ENCODE measurements at regions not wholly inside any gene's neighbourhood (a gene's known extent, or its start where the extent isn't known, plus 50 kb on each side); places are given as distances from the start of the nearest gene placed in this dataset.

DNA sequence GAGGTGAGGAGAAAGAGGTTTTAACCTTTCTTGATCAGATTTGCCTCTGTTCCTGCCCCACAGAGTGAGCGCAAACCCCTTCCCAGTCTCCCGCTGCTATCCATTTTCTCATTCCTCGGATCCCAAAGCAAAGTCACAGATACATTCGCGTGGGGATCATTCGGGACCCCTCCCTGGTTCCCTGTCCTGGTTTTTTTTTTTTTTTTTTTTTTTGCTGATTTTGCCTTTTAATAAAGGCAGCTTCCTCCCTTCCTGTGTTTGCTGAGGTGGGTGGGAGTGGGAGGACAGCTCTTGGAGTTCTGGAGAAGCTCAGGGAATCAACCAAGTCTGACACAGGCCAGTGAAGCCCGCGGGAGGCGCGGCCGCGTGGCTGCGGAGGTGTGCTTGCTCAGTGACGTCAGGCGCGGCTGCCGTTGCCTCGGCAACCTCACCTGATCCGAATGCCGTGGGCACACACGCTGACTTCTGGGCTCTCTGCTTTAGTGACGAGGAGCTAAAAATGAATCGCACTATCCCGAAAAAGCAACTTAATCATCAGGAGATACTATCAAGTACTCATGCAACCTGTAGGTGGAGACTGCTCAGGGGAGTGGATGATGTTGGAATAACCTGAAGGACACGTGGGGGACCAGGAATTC is 106.4 kb downstream of the TBX19 start:
- H3K4me2 ChIP-seq (ENCODE audit: low read depth, low read length) = no peak overlapping the region
- H3K27me3 ChIP-seq (ENCODE audit: control insufficient read depth in 1 of 2, insufficient read depth in 2 of 2, low read length in 2 of 2) = no peaks in the 10 kb centered on the region
- CTCF ChIA-PET (ENCODE audit: low intra/inter-chr PET ratio, low total read pairs) = no interaction called here
- DNase-seq (ENCODE audit: low spot score) (no peak), FAIRE-seq (no peak), ATAC-seq (no peak)
- no peaks in the 10 kb centered on the region for H3K4me1 ChIP-seq (ENCODE audit: insufficient read depth, low read length)
- peaks cover 3% of the 10 kb centered on the region for H3K79me2 ChIP-seq (ENCODE audit: insufficient read depth, low read length)
- no peak overlapping the region for H3K4me3 ChIP-seq (replicated peaks in 1 of 3; ENCODE audit: insufficient read depth in 1 of 3, low read depth in 2 of 3, low read length in 3 of 3)
- no peak overlapping the region for H2AFZ ChIP-seq (ENCODE audit: low read length)
- peaks cover under 1 to 6% of the 10 kb centered on the region in 2 experiments; a peak in 1 of 5 replicates for H3K36me3 ChIP-seq (replicated peaks in 1 of 2; ENCODE audit: control insufficient read depth in 1 of 2, insufficient read depth in 2 of 2, low read length in 2 of 2)
- POLR2A ChIA-PET = no interaction called here
- H4K20me1 ChIP-seq (ENCODE audit: insufficient read depth, low read length) = no peaks in the 10 kb centered on the region
- no TSS peak for BruUV-seq (replicated peaks)
- no peaks in the 10 kb centered on the region for H3K9me3 ChIP-seq (ENCODE audit: low read length)
- in situ Hi-C loops (cut with HindIII; ENCODE audit: extremely low pct_ligation_motif_present, low pct_unique_long_range_greater_than_20kb) = no loop called here
- no peak overlapping the region for H3K27ac ChIP-seq (ENCODE audit: extremely low read length, insufficient read depth, low read length)
- TF ChIP-seq ZNF281 (CRISPR knock-in tag; IDR thresholded peaks at IDR 0.05; ENCODE audit: borderline replicate concordance) (no peak), MAFK (conservative IDR thresholded peaks at IDR 0.05 in 1 of 2, IDR thresholded peaks at IDR 0.05 in 1 of 2; ENCODE audit: low read length in 2 of 2) (peak in 1 of 2 experiments; percentile 29; a peak in 2 of 4 replicates)
- 92% methylated on average over 21 of the region's 25 CpGs for WGBS (ENCODE audit: low lambda C conversion rate)
- intact Hi-C loops (cut with micrococcal nuclease; ENCODE audit: unreplicated experiment) = no loop called here
- H3K9ac ChIP-seq (ENCODE audit: insufficient read depth, low read depth, low read length) = no peak overlapping the region

GRCh38 chr1:168386492-168386891 is 105.8 kb downstream of the TBX19 start:
- no peak for FAIRE-seq
- TF ChIP-seq CSRNP1 (CRISPR knock-in tag; IDR thresholded peaks at IDR 0.05) = no peak
- TF ChIP-seq GLMP (CRISPR knock-in tag; IDR thresholded peaks at IDR 0.05; ENCODE audit: borderline replicate concordance) = no peak
- TF ChIP-seq RORA (CRISPR knock-in tag; IDR thresholded peaks at IDR 0.05) = no peak
- no peak for TF ChIP-seq PLRG1 (conservative IDR thresholded peaks at IDR 0.05)
- TF ChIP-seq, protein P1, sequence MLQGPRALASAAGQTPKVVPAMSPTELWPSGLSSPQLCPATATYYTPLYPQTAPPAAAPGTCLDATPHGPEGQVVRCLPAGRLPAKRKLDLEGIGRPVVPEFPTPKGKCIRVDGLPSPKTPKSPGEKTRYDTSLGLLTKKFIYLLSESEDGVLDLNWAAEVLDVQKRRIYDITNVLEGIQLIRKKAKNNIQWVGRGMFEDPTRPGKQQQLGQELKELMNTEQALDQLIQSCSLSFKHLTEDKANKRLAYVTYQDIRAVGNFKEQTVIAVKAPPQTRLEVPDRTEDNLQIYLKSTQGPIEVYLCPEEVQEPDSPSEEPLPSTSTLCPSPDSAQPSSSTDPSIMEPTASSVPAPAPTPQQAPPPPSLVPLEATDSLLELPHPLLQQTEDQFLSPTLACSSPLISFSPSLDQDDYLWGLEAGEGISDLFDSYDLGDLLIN (CRISPR knock-in tag; IDR thresholded peaks at IDR 0.05; ENCODE audit: borderline replicate concordance) = no peak
- TF ChIP-seq ZNF510 (CRISPR knock-in tag; IDR thresholded peaks at IDR 0.05; ENCODE audit: low read depth) = no peak
- TF ChIP-seq ZNF160 (CRISPR knock-in tag; IDR thresholded peaks at IDR 0.05) = no peak
- TF ChIP-seq ZNF337 (CRISPR knock-in tag; IDR thresholded peaks at IDR 0.05; ENCODE audit: borderline replicate concordance, low read depth) = no peak

More at GRCh38 chr1:168386492-168386891, 105.8 kb downstream of the TBX19 start:
- Histone ChIP-seq H3K4me3 (replicated peaks in 1 of 3; ENCODE audit: insufficient read depth in 1 of 3, low read depth in 2 of 3, low read length in 3 of 3) (no peak overlapping the region), H3K27me3 (ENCODE audit: control insufficient read depth in 1 of 2, insufficient read depth in 2 of 2, low read length in 2 of 2) (no peaks in the 10 kb centered on the region), H3K36me3 (replicated peaks in 1 of 2; ENCODE audit: control insufficient read depth in 1 of 2, insufficient read depth in 2 of 2, low read length in 2 of 2) (peaks cover 2 to 10% of the 10 kb centered on the region in 2 experiments; a peak in 2 of 5 replicates), H2AFZ (ENCODE audit: low read length) (no peak overlapping the region), H3K4me1 (ENCODE audit: insufficient read depth, low read length) (no peaks in the 10 kb centered on the region), H3K4me2 (ENCODE audit: low read depth, low read length) (no peak overlapping the region), H4K20me1 (ENCODE audit: insufficient read depth, low read length) (no peaks in the 10 kb centered on the region), H3K9me3 (ENCODE audit: low read length) (no peaks in the 10 kb centered on the region), H3K79me2 (ENCODE audit: insufficient read depth, low read length) (peaks cover 3% of the 10 kb centered on the region), H3K9ac (ENCODE audit: insufficient read depth, low read depth, low read length) (no peak overlapping the region), H3K27ac (ENCODE audit: extremely low read length, insufficient read depth, low read length) (no peak overlapping the region)
- ChIA-PET CTCF (ENCODE audit: low intra/inter-chr PET ratio, low total read pairs) (no interaction called here), POLR2A (no interaction called here)
- no peak for ATAC-seq
- 94% methylated on average over 2 of the region's 2 CpGs for whole genome bisulfite sequencing (ENCODE audit: low lambda C conversion rate)
- BruUV-seq (replicated peaks) = no TSS peak
- intact Hi-C loops (cut with micrococcal nuclease; ENCODE audit: unreplicated experiment) (no loop called here), in situ Hi-C loops (cut with HindIII; ENCODE audit: extremely low pct_ligation_motif_present, low pct_unique_long_range_greater_than_20kb) (no loop called here)
- DNase-seq (ENCODE audit: low spot score) = no peak
